ENCODE measurements at regions not wholly inside any gene's neighbourhood (a gene's known extent, or its start where the extent isn't known, plus 50 kb on each side); places are given as distances from the start of the nearest gene placed in this dataset.
"Not testable (repeated sequence)": the region's sequence is repeated elsewhere in the genome, so short reads cannot be mapped to it uniquely, and the experiment has no call there.

- H3K27me3 ChIP-seq (ENCODE audit: control insufficient read depth, extremely low read depth, insufficient read depth, low read length); H4K20me1 ChIP-seq (ENCODE audit: control insufficient read depth, extremely low read depth, insufficient read depth, low read length); H3K36me3 ChIP-seq (ENCODE audit: control insufficient read depth in 2 of 2, extremely low read depth in 1 of 2, insufficient read depth in 2 of 2, low read length in 2 of 2); H3K9ac ChIP-seq (ENCODE audit: control insufficient read depth, extremely low read depth, insufficient read depth, low read length); H3K9me3 ChIP-seq (ENCODE audit: control insufficient read depth, low read depth, low read length); FAIRE-seq; H3K4me2 ChIP-seq (ENCODE audit: control insufficient read depth, extremely low read depth, insufficient read depth, low read depth, low read length); H3K9me1 ChIP-seq (ENCODE audit: control insufficient read depth, extremely low read depth, insufficient read depth, low read length); dilution Hi-C loops (cut with MboI; ENCODE audit: extremely low pct_ligation_motif_present, low sequenced_read_pairs); H3K4me1 ChIP-seq (ENCODE audit: control insufficient read depth, extremely low read depth, insufficient read depth, low read length); H3K27ac ChIP-seq (ENCODE audit: control insufficient read depth, insufficient read depth, low read length); H3K79me2 ChIP-seq (ENCODE audit: control insufficient read depth, insufficient read depth, low read length); H2AFZ ChIP-seq (ENCODE audit: control insufficient read depth, low read length); DNase-seq (ENCODE audit: low read depth, low spot score); H3K4me3 ChIP-seq (ENCODE audit: control insufficient read depth in 2 of 3, extremely low read depth in 1 of 3, insufficient read depth in 2 of 3, low read depth in 1 of 3, low read length in 3 of 3): not testable (repeated sequence)
Observed at GRCh38 chr6:26861913-26862312, 202.4 kb upstream of the ZNF322 start.

- dilution Hi-C loops (cut with MboI; ENCODE audit: extremely low pct_ligation_motif_present, low sequenced_read_pairs); H3K79me2 ChIP-seq (ENCODE audit: control insufficient read depth, insufficient read depth, low read length); H2AFZ ChIP-seq (ENCODE audit: control insufficient read depth, low read length); H3K27ac ChIP-seq (ENCODE audit: control insufficient read depth, insufficient read depth, low read length); H3K9me1 ChIP-seq (ENCODE audit: control insufficient read depth, extremely low read depth, insufficient read depth, low read length); H3K9ac ChIP-seq (ENCODE audit: control insufficient read depth, extremely low read depth, insufficient read depth, low read length); DNase-seq (ENCODE audit: low read depth, low spot score); FAIRE-seq; H3K4me3 ChIP-seq (ENCODE audit: control insufficient read depth in 2 of 3, extremely low read depth in 1 of 3, insufficient read depth in 2 of 3, low read depth in 1 of 3, low read length in 3 of 3); H3K4me1 ChIP-seq (ENCODE audit: control insufficient read depth, extremely low read depth, insufficient read depth, low read length); H4K20me1 ChIP-seq (ENCODE audit: control insufficient read depth, extremely low read depth, insufficient read depth, low read length); H3K27me3 ChIP-seq (ENCODE audit: control insufficient read depth, extremely low read depth, insufficient read depth, low read length); H3K4me2 ChIP-seq (ENCODE audit: control insufficient read depth, extremely low read depth, insufficient read depth, low read depth, low read length); H3K36me3 ChIP-seq (ENCODE audit: control insufficient read depth in 2 of 2, extremely low read depth in 1 of 2, insufficient read depth in 2 of 2, low read length in 2 of 2); H3K9me3 ChIP-seq (ENCODE audit: control insufficient read depth, low read depth, low read length): not testable (repeated sequence)
Observed at GRCh38 chr6:26863641-26864040, 204.1 kb upstream of the ZNF322 start.

GRCh38 chr6:26898785-26899184 lies 239.2 kb upstream of the ZNF322 start:
- H3K27me3 ChIP-seq (ENCODE audit: control insufficient read depth, extremely low read depth, insufficient read depth, low read length); dilution Hi-C loops (cut with MboI; ENCODE audit: extremely low pct_ligation_motif_present, low sequenced_read_pairs): not testable (repeated sequence)

GRCh38 chr6:26924206-26924605 lies 264.7 kb upstream of the ZNF322 start:
- dilution Hi-C loops (cut with MboI; ENCODE audit: extremely low pct_ligation_motif_present, low sequenced_read_pairs); H3K36me3 ChIP-seq (ENCODE audit: control insufficient read depth in 2 of 2, extremely low read depth in 1 of 2, insufficient read depth in 2 of 2, low read length in 2 of 2); H3K79me2 ChIP-seq (ENCODE audit: control insufficient read depth, insufficient read depth, low read length); H3K27me3 ChIP-seq (ENCODE audit: control insufficient read depth, extremely low read depth, insufficient read depth, low read length); FAIRE-seq; H3K9me1 ChIP-seq (ENCODE audit: control insufficient read depth, extremely low read depth, insufficient read depth, low read length); DNase-seq (ENCODE audit: low read depth, low spot score); H3K9ac ChIP-seq (ENCODE audit: control insufficient read depth, extremely low read depth, insufficient read depth, low read length); H4K20me1 ChIP-seq (ENCODE audit: control insufficient read depth, extremely low read depth, insufficient read depth, low read length); H3K4me3 ChIP-seq (ENCODE audit: control insufficient read depth in 2 of 3, extremely low read depth in 1 of 3, insufficient read depth in 2 of 3, low read depth in 1 of 3, low read length in 3 of 3); H3K27ac ChIP-seq (ENCODE audit: control insufficient read depth, insufficient read depth, low read length); H3K9me3 ChIP-seq (ENCODE audit: control insufficient read depth, low read depth, low read length); H3K4me1 ChIP-seq (ENCODE audit: control insufficient read depth, extremely low read depth, insufficient read depth, low read length); H3K4me2 ChIP-seq (ENCODE audit: control insufficient read depth, extremely low read depth, insufficient read depth, low read depth, low read length); H2AFZ ChIP-seq (ENCODE audit: control insufficient read depth, low read length): not testable (repeated sequence)

More at GRCh38 chr6:26898785-26899184, 239.2 kb upstream of the ZNF322 start:
- not testable (repeated sequence) for H3K4me1 ChIP-seq (ENCODE audit: control insufficient read depth, extremely low read depth, insufficient read depth, low read length); DNase-seq (ENCODE audit: low read depth, low spot score); H3K4me2 ChIP-seq (ENCODE audit: control insufficient read depth, extremely low read depth, insufficient read depth, low read depth, low read length); H3K36me3 ChIP-seq (ENCODE audit: control insufficient read depth in 2 of 2, extremely low read depth in 1 of 2, insufficient read depth in 2 of 2, low read length in 2 of 2); H3K9me1 ChIP-seq (ENCODE audit: control insufficient read depth, extremely low read depth, insufficient read depth, low read length); H3K4me3 ChIP-seq (ENCODE audit: control insufficient read depth in 2 of 3, extremely low read depth in 1 of 3, insufficient read depth in 2 of 3, low read depth in 1 of 3, low read length in 3 of 3); H4K20me1 ChIP-seq (ENCODE audit: control insufficient read depth, extremely low read depth, insufficient read depth, low read length); H3K27ac ChIP-seq (ENCODE audit: control insufficient read depth, insufficient read depth, low read length); H3K9me3 ChIP-seq (ENCODE audit: control insufficient read depth, low read depth, low read length); H3K9ac ChIP-seq (ENCODE audit: control insufficient read depth, extremely low read depth, insufficient read depth, low read length); H2AFZ ChIP-seq (ENCODE audit: control insufficient read depth, low read length); H3K79me2 ChIP-seq (ENCODE audit: control insufficient read depth, insufficient read depth, low read length); FAIRE-seq

GRCh38 chr6:26928190-26928589 lies 268.6 kb upstream of the ZNF322 start:
- H3K4me3 ChIP-seq (ENCODE audit: control insufficient read depth in 2 of 3, extremely low read depth in 1 of 3, insufficient read depth in 2 of 3, low read depth in 1 of 3, low read length in 3 of 3); FAIRE-seq; H3K27ac ChIP-seq (ENCODE audit: control insufficient read depth, insufficient read depth, low read length); H2AFZ ChIP-seq (ENCODE audit: control insufficient read depth, low read length); H4K20me1 ChIP-seq (ENCODE audit: control insufficient read depth, extremely low read depth, insufficient read depth, low read length); H3K79me2 ChIP-seq (ENCODE audit: control insufficient read depth, insufficient read depth, low read length); H3K27me3 ChIP-seq (ENCODE audit: control insufficient read depth, extremely low read depth, insufficient read depth, low read length); H3K4me1 ChIP-seq (ENCODE audit: control insufficient read depth, extremely low read depth, insufficient read depth, low read length); H3K9ac ChIP-seq (ENCODE audit: control insufficient read depth, extremely low read depth, insufficient read depth, low read length); H3K9me3 ChIP-seq (ENCODE audit: control insufficient read depth, low read depth, low read length); dilution Hi-C loops (cut with MboI; ENCODE audit: extremely low pct_ligation_motif_present, low sequenced_read_pairs); H3K36me3 ChIP-seq (ENCODE audit: control insufficient read depth in 2 of 2, extremely low read depth in 1 of 2, insufficient read depth in 2 of 2, low read length in 2 of 2); H3K9me1 ChIP-seq (ENCODE audit: control insufficient read depth, extremely low read depth, insufficient read depth, low read length); DNase-seq (ENCODE audit: low read depth, low spot score); H3K4me2 ChIP-seq (ENCODE audit: control insufficient read depth, extremely low read depth, insufficient read depth, low read depth, low read length): not testable (repeated sequence)
